NCI-H1092 treated with DMSO at 0.1 percent for 48 hours (cell line): ENCODE measurements at regions not wholly inside any gene's neighbourhood (a gene's known extent, or its start where the extent isn't known, plus 50 kb on each side); places are given as distances from the start of the nearest gene placed in this dataset.

ENCODE experiments used
- DNase-seq: peaks from one replicate; lab custom pipeline; 2025; lab: John Stamatoyannopoulos, UW

DNA sequence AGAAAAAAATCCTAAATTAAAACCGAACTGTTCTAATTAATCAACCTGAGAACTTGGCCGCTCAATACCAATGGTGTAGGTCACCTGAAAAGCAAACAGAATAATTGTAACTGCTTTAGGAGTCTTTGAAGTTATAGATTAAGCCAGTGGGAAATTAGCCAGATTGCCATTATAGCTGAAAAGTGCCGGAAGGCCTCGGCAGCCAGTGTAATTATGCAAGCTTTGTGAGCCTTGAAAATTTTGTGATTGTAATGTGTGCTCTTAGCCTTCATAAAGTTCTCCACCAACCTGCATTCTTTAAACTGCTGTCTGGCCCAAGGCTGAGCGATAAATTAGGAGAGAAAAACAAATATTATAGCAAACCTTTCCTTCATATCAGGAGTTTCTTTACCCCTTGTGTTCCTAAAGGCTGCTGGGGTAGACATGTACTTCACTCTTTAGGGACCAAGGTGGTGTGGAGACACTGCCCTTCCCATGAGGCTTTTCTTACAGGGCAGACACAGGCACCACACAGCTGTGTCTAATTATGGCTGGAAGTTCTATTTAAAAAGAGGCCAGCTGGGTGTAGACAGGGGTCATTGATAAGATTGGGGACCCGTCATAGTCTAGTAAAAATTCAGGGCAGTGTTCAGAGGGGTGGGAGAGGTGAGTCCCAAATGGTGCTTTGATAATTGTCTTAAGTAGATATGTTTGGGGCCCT is 991.2 kb downstream of the FLRT2 start:
- no peak for DNase-seq

- no peak for DNase-seq
These were observed 988.4 kb downstream of the FLRT2 start for GRCh38 chr14:86518298-86518697.

DNA sequence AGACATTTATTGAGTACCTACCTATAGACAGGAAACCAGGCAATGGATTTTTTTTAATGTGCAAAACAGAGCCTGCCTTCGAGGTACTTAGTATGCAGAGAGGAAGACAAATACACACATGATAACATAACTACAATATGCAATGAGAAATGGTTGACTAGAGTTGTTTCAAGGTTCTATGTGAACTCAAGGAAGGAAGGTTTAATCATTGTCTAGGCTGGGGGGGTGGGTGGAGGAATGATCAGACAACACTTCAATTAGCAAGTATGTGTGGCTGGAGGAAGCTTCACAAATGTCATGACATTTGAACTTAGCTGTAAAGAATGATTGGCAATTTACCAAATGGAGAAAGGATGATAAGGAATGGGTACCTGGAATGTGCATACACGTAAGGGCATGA is 985.3 kb downstream of the FLRT2 start:
- DNase-seq, result no peak

DNA sequence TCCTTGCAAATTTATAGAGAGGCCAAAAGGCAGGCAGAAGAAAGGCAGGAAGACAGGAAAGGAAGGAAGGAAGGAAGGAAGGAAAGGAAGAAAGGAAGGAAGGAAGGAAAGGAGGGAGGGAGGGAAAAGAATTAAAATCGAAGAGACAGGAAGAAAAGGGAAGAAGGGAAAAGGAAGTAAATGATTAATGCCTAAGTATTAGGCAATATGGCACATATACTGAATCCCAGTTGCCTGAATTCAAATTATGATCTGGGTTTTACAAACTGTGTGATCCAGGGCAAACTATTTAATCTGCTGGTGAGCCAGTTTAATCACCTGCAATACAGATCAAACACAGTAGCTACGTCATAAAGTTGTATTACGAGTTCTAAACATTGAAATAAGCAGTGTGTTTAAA is 983.6 kb downstream of the FLRT2 start:
- no peak for DNase-seq

- DNase-seq, result no peak
These were observed 983.1 kb downstream of the FLRT2 start for GRCh38 chr14:86513056-86513455.

GRCh38 chr14:86510491-86510890 is 980.5 kb downstream of the FLRT2 start:
- no peak for DNase-seq

DNA sequence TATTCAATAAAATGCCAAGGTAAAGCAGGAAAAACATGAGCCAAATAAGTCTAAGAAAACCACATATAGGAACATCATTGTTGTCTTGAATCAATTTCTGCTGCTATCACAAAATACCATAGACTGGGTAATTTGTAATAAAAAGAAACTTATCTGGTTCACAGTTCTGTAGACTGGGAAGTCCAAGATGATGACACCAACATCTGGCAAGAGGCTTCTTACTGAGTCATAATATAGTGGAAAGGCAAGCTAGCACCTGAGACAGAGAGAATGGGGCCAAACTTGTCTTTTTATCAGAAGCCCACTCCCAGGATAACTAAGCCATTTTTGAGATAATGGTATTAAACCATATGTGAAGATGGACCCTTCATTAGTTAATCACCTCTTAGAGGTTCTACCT is 975.9 kb downstream of the FLRT2 start:
- DNase-seq, result no peak

DNA sequence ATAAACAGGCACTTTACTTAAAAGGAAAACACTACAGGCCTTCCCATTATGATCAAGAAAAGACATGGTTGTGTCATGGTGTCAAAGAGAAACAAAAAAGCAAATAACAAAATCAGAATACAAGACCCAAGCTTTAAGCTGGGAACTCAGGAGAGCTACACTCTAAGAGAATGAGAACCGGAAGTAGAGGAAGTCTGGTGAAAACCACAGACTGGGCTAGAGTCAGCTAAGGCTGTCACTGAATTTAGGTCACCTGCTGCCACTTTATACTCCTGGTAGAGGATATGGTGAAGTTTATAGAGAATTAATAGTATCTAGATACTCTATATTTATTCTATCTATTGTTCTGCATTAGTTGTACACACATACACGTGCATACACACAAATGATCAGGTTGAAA is 971.7 kb downstream of the FLRT2 start:
- no peak for DNase-seq

- DNase-seq, result no peak
These were observed 961.8 kb downstream of the FLRT2 start for GRCh38 chr14:86491743-86492142.

DNA sequence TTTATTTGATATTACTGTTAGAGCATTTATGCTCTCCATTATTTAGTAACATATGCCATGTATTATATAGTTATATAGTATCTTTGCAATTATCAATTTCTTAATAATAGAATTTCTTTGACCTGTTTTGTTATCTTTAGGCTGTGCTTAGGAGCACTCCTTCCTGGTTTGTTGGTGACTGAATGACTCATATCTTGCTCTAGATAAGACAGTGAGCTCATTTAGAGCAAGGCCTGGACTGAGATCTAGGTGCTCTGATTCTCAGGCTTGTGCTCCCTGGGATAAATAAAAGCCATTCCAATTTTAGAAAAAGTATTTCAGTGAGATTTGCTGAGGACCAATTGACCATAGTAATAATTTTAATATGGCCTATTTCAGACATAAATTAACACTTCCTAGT is 951.2 kb downstream of the FLRT2 start:
- no peak for DNase-seq

DNA sequence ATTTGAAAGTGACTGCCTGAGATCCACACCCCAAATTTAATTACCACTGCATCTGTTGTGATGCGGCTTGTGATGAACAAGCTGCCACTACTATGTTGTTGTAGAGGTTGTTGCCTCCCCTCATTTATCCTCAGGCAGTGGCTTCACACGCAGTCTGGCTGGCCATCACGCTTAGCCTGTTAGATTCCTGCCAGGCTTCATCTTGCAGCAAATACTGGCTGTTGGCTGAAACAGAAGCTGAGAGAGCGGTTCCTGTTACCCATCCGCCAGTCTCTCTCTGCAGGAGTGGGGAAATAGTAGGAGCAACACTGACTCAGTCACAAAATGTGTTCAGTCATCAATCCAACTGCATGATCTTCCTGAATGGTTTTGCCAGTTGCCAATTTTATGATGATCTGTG is 934.4 kb downstream of the FLRT2 start:
- DNase-seq, result no peak

DNA sequence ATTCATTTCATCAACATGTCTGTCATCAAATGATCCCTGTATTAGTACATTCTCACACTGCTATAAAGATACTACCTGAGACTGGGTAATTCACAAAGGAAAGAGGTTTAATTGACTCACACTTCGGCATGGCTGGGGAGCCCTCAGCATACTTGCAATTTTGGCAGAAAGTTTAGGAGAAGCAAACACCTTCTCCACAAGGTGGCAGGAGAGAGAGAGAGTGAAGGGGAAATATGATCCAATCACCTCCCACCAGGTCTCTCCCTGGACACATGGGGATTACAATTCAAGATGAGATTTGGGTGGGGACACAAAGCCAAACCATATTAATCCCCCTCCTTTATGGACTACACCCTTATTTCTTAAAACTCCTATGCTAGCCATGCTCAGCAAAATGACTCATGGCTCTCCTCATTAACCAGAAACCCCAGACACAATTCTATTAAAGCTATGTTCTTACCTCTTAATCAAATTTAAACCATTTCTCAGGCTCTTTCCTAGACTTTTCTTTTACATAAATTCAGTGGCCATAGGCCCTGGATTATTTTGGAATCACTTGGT is 932.3 kb downstream of the FLRT2 start:
- DNase-seq, result no peak

- no peak for DNase-seq
These were observed 927.7 kb downstream of the FLRT2 start for GRCh38 chr14:86457481-86458135.

- no peak for DNase-seq
These were observed 920.1 kb downstream of the FLRT2 start for GRCh38 chr14:86450085-86450484.

DNA sequence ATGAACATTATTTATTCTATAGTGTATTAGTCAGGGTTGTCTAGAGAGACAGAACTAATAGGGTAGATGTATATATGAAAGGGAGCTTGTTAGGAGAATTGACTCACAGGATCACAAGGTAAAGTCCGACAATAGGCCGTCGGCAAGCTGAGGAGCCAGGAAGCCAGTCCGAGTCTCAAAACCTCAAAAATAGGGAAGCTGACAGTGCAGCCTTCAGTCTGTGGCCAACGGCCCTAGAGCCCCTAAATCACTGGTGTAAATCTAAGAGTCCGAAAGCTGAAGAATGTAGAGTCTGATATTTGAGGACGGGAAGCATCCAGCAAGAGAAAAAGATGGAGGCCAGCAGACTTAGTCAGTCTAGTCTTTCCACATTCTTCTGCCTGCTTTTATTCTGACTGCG is 912.2 kb downstream of the FLRT2 start:
- no peak for DNase-seq

DNA sequence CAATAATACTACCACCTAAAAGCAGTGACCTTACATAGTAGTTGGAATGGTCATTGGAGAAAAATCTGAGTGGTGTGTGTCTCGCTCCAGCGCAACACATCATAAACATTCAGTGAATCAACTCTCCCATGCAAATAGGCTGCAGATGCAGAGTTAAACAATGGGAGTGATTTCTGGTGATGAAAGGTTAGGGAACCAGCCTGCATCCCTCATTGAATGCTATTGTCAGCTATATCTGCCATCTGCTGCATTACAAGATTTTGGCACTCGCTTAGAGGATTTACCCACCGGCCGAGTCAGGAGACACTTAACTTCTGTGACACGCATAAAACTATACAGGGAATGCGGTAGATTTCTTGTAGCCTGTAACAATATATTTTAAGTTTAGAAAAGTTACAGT is 900.9 kb downstream of the FLRT2 start:
- DNase-seq, result no peak

DNA sequence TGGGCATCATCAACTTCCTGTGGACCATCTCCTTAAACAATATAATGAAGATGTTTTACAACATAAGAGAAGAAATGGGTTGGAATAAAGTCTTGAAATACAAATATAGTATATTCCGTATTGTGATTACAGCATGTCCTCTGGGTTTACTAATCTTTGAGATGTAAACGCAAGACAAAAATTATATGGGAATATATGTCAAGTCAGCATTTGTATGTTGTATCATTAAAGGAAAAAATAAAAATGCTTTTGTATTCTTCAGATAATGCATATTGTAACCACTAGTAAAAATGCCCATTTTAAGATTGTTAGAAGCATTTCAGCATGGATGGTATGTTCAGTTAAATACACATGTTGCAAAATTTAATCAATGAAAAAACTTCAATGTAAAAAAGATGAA is 893.3 kb downstream of the FLRT2 start:
- no peak for DNase-seq

DNA sequence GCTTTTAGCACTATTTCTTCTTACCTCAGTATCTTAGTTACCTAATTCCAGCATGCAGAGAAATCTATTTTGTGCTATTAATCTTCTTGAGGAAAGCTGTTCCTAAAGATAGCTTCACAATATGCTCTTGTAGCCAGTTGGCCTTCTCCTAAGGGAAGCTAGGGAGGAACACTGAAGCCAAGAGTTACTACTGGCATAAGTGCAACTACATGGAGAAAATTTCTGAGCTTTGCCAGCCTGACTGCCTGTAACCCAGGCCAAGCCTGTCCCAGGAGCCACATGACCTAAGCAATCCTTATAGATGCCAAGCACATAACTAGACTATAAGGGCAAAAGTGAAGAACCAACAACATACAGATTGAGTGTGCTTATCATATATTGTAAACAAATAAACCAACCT is 890.2 kb downstream of the FLRT2 start:
- no peak for DNase-seq

DNA sequence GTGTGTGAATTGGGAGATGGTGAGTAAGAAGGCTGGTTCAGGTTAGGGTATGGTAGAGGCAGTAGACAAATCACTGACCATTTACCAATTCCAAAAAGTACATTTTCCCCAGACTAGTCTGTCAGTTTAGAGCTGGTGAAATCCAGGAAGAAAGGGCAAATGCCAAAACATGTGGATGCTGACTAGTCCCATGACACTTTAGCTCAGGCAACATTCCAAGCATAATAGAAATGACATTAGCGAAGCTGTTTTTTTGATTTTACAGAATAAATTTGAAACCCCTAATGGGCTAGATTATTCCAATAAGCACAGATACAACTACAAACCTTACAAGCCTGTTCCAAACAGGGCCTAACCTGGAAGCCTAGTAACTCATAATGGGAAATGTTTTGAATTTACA is 884.2 kb downstream of the FLRT2 start:
- DNase-seq, result no peak

DNA sequence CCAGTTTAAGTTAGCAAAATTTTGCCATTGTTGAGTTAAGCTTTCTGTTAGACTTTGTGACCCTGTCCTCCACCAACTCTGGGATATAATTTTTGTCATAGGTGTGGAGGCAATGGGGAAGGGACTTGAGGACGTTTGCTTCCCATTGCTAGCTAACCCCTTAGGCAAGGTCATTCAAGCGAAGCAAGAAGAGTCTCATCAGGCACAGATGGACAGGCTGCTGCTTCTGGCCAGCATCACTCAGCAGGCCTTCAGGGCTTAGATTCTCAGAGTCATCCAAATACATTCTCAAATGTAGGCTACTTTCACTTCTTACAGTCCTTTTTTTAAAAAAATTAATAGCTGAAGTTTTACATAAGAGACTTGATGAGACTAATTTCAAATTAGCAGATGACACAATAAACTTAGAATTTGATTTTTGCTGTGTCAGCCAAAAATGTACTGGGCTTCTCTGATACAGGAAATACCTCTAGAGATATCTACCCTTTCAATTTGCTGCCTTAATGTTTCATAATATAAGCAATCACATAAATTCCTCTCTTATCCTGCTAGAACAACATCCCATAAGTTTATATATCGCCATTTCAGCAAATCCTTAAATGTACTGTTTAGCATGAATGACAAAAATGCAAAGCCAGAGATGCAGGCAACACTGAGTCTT is 875.2 kb downstream of the FLRT2 start:
- no peak for DNase-seq

DNA sequence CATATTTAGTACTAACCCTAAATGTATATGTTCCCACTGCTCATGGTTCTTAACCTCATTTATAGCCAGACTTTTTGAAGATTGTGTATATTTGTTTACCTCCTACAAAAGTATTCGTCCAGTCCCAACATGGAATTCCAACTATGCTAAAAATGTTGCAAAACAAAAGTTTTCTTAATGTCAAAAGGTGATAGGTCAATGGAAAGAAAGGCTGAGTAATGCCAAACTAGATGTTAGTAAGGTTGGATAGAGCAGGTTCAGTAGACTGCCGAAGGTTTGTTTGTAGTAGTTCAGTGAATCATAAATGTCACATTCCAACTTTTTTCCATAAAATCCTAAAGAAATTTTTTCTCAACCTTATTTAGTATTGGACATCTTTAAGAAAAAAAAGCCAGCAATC is 874.5 kb downstream of the FLRT2 start:
- no peak for DNase-seq

DNA sequence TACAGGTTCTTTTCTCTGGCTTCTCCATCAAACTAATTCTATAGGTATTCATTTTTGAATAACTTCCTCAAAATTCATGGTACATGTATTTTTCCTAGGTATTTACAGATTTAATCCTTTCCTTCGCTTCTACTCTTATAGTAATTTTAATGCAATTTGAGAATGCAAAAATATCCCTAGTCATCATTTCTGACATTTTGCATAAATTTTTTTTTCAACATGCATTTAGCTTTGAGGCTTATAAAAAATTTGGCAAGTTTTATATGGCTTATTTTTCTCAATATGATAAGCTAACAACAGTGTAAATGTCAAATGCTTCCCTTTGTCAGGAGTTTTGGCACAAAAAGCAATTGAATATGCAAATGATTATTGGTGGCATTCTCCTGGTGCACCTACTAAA is 872.6 kb downstream of the FLRT2 start:
- no peak for DNase-seq

- no peak for DNase-seq
These were observed 861.1 kb downstream of the FLRT2 start for GRCh38 chr14:86391085-86391484.
